ENCODE measurements at regions not wholly inside any gene's neighbourhood (a gene's known extent, or its start where the extent isn't known, plus 50 kb on each side); places are given as distances from the start of the nearest gene placed in this dataset.

DNA sequence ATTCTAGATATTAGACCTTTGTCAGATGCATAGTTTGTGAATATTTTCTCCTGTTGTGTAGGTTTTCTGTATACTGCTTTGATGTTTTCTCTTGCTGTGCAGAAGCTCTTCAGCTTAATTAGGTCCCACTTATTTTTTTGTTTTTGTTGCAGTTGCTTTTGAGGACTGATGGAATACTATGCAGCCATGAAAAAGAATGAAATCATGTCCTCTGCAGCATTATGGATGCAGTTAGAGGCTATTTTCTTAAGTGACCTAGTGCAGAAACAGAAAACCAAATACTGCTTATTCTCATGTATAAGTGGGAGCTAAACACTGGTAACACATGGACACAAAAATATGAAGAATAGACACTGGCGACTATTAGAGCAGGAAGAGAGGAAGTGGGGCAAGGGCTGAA, 155.0 kb upstream of the HNMT start:
- in situ Hi-C loops (cut with MboI) (no loop called here), intact Hi-C loops (cut with micrococcal nuclease; ENCODE audit: unreplicated experiment) (no loop called here)
- Histone ChIP-seq H4K20me1 (ENCODE audit: control insufficient read depth, insufficient read depth) (no peaks in the 10 kb centered on the region), H3K36me3 (ENCODE audit: control insufficient read depth in 2 of 2, insufficient read depth in 2 of 2, low read length in 1 of 2) (no peaks in the 10 kb centered on the region), H3K9ac (ENCODE audit: control insufficient read depth, insufficient read depth, low read length) (no peak overlapping the region), H3K4me1 (ENCODE audit: control insufficient read depth, insufficient read depth, low read length) (no peaks in the 10 kb centered on the region), H3K9me3 (replicated peaks; ENCODE audit: control insufficient read depth, insufficient read depth, low read length) (no peaks in the 10 kb centered on the region; the same call in 2 of the 3 replicates), H3K4me3 (no peak overlapping the region), H3K27me3 (replicated peaks in 1 of 2; ENCODE audit: control insufficient read depth in 2 of 2, insufficient read depth in 2 of 2, low read length in 1 of 2) (no peaks in the 10 kb centered on the region), H3K4me2 (ENCODE audit: control insufficient read depth, insufficient read depth) (no peak overlapping the region), H2AFZ (ENCODE audit: control insufficient read depth, low read depth, low read length) (no peak overlapping the region), H3K27ac (ENCODE audit: control insufficient read depth, insufficient read depth) (no peak overlapping the region), H3K79me2 (ENCODE audit: control insufficient read depth, insufficient read depth, low read length) (no peaks in the 10 kb centered on the region)
- CTCF ChIA-PET, result no interaction called here
- SMC1A ChIA-PET (ENCODE audit: uncharacterized antibody, unreplicated experiment), result no interaction called here
- ATAC-seq (no peak), FAIRE-seq (no peak), DNase-seq (ENCODE audit: low read depth, low spot score) (no peak)
- POLR2A ChIA-PET, result no interaction called here
- TF ChIP-seq SRF (IDR thresholded peaks at IDR 0.05; ENCODE audit: low read depth in 2 of 2, low read length in 2 of 2) (no peak), SREBF2 (IDR thresholded peaks at IDR 0.05; ENCODE audit: low read length) (no peak), ZBED1 (IDR thresholded peaks at IDR 0.05; ENCODE audit: borderline replicate concordance) (no peak), BACH1 (IDR thresholded peaks at IDR 0.05; ENCODE audit: borderline replicate concordance) (no peak), NFIC (IDR thresholded peaks at IDR 0.05; ENCODE audit: low read depth, low read length) (no peak), KAT2A (conservative IDR thresholded peaks at IDR 0.05; ENCODE audit: control insufficient read depth, low read depth, low read length) (no peak), NR2C1 (IDR thresholded peaks at IDR 0.05) (no peak), NRF1 (conservative IDR thresholded peaks at IDR 0.05; ENCODE audit: low read depth, low read length) (no peak), SIN3A (IDR thresholded peaks at IDR 0.05; ENCODE audit: low read depth, low read length) (no peak), WRNIP1 (IDR thresholded peaks at IDR 0.05; ENCODE audit: borderline replicate concordance, low read depth, low read length) (no peak)
- TF ChIP-seq, protein P1, sequence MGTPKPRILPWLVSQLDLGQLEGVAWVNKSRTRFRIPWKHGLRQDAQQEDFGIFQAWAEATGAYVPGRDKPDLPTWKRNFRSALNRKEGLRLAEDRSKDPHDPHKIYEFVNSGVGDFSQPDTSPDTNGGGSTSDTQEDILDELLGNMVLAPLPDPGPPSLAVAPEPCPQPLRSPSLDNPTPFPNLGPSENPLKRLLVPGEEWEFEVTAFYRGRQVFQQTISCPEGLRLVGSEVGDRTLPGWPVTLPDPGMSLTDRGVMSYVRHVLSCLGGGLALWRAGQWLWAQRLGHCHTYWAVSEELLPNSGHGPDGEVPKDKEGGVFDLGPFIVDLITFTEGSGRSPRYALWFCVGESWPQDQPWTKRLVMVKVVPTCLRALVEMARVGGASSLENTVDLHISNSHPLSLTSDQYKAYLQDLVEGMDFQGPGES (IDR thresholded peaks at IDR 0.05), result no peak
- TF ChIP-seq, protein P2, sequence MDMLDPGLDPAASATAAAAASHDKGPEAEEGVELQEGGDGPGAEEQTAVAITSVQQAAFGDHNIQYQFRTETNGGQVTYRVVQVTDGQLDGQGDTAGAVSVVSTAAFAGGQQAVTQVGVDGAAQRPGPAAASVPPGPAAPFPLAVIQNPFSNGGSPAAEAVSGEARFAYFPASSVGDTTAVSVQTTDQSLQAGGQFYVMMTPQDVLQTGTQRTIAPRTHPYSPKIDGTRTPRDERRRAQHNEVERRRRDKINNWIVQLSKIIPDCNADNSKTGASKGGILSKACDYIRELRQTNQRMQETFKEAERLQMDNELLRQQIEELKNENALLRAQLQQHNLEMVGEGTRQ (IDR thresholded peaks at IDR 0.05; ENCODE audit: borderline replicate concordance, low read depth, low read length), result no peak
- WGBS (ENCODE audit: insufficient coverage, insufficient replicate concordance, low lambda C conversion rate, missing lambda C conversion rate), result 38% methylated on average over 1 of the region's 1 CpG
- RAD21 ChIA-PET (ENCODE audit: unreplicated experiment), result no interaction called here
- no TSS peak for BruUV-seq (replicated peaks)
